ENCODE measurements at regions not wholly inside any gene's neighbourhood (a gene's known extent, or its start where the extent isn't known, plus 50 kb on each side); places are given as distances from the start of the nearest gene placed in this dataset.

DNA sequence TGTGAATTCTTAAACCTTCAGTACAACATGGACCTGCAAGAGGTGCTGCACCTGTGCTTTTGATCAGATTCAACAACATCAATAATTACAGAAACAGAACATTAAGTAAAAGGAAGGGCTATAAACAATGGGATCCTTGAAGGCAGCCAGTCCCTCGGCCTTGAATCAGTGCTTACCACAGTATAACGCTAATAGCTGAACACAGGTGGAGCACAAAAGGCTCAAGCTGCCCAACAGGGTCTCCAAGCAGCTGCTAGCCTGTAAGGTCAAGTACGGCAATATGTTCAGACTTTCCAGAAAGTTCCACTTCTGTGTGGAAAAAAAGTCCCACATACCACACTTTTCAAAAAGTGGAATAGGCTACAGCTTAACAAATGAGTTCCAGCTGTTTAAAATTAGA, 61.9 kb upstream of the ITGA1 start:
- no peak for DNase-seq (ENCODE audit: low spot score)

DNA sequence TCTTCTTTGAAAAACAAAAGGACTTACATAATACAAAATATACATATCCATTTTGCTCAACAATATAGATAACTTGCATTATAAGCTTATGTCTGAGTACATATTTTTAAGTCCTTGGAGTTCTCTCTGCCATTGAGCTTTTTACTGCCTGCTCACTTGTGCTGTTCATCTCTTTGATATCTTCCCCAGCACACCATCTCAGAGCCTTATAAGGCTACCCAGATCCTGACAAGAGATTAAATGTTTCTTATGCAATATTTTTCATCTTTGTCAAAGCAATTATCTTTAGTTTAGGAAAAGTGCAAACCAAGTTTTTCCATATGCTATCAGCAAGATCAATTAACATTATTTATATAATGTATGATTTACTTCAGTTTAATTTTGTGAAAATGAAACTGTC, 60.7 kb upstream of the ITGA1 start:
- no peak for DNase-seq (ENCODE audit: low spot score)

DNA sequence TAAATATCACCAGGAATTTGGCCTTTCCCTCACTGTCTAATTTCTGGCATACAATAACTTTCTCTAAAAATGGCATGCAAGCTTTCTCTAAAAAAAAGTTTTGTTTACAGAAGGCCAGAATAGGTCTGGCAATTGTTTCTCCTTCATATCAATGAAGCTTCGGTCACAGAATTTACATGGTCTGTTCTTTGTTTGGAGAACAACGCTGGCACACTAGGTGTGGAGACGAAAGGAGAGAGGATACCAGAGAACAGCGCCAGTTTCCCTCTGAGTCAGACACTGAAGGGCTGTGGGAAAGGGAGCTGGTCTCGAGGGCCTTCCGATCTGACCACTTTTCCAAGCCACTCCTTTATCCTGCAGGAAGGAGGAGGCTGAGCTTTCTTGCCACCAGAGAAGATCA, 60.1 kb upstream of the ITGA1 start:
- peak; percentile 47 for DNase-seq (ENCODE audit: low spot score)

DNA sequence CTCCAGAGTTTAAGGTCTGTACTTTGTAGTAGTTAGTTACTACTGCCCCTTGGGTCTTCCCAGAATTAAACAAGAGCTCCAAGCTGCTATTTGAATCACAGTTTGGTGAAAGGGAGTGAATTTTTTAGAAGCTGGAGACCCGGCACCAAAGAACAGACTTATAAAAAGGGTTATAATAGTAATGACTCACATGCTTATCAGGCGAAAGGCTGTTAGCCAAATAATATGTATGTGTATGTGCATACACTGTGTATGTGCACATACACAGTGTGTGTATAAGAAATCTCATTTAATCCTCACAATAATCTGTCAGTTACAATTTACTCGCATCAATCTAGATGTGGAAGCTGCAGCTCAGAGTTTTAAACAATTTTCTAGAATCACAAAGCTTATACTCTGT, 59.5 kb upstream of the ITGA1 start:
- no peak for DNase-seq (ENCODE audit: low spot score)

DNA sequence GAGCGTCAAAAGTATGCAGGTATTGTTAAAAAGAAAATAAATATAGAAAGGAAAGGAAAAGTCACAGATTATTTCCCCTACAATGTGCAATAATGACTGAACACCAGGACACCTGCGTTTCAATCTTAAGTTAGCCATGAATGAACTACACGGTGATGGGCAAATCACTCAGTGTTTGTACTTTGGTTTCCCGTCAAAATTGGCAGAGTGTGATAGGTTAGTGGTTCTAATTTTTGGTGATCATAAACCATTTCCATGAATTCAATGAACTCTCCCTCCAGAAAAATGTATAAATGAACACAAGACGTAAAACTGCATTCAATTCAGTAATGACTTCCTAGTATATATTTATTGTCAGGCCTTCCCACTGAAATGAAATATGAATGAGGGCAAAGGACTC, 59.0 kb upstream of the ITGA1 start:
- DNase-seq (ENCODE audit: low spot score): no peak

DNA sequence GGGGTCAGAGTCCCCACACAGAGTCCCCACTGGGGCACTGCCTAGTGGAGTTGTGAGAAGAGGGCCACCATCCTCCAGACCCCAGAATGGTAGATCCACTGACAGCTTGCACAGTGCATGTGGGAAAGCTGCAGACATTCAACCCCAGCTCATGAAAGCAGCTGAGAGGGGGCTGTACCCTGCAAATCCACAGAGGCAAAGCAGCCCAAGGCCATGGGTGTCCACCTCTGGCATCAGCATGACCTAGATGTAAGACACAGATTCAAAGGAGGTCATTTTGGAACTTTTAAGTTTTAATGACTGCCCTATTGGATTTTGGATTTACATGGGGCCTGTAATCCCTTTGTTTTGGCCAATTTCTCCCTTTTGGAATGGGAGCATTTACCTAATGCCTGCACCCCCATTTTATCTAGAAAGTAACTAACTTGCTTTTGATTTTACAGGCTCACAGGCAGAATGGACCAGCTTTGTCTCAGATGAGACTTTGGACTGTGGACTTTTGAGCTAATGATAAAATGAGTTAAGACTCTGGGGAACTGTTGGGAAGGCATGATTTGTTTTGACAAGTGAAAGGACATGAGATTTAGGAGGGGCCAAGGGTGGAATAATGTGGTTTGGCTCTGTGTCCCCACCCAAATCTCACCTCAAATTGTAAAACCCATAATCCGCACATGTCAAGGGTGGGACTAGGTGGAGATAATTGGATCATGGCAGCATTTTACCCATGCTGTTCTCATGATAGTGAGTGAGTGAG, 56.3 kb upstream of the ITGA1 start:
- no peak for DNase-seq (ENCODE audit: low spot score)

DNA sequence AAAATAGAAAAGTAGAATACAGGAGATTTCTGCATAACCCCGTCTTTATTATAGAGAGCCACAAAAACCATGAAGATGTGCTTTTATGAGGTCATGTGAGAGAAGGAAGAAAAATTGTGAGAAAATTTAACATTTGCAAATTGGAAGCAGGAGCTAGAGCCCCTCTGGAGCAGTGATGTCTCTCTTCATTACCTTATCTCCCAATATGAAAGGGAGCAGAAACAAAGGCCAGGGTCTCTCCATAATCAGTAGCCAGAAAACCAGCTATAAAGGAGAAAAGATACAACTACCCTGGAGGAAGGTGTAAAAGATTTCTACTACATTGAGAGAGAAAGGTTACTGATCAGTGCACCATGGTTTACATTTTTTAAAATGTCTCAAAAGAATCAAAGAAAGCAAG, 53.2 kb upstream of the ITGA1 start:
- no peak for DNase-seq (ENCODE audit: low spot score)

DNA sequence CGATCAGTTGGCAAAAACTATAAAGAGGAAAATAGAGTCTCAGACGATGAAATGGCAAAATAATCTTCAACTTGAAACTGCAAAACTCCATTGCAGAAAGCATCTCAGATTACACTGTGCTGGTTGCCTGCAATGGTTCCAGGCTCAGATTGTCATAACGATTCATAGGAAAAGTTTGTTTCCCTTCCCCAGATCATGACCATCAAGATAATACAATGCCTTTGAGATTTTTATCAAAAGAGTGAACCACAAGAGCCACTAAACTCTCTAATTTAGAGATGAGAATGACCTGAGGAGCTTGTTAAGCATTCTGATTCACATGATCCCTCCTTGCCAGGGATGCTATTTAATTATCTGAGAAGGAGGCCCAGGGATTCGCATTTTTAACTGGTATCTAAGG, 52.6 kb upstream of the ITGA1 start:
- no peak for DNase-seq (ENCODE audit: low spot score)

All from GM03348 (cell line).